HepG2 (cell line): ENCODE measurements at regions not wholly inside any gene's neighbourhood (a gene's known extent, or its start where the extent isn't known, plus 50 kb on each side); places are given as distances from the start of the nearest gene placed in this dataset.

Source experiments
- ATAC-seq: fragments of 200-7000 bp; cut with Tn5 transposase; 3 replicates; pipeline ENCODE4 v1.9.1; 2020; ENCODE audit warnings: mild to moderate bottlenecking, moderate library complexity
- BruUV-seq: library from RNA; stranded (reverse); fragments of 400-500 nt; replicated peaks from 2 replicates; lab custom pipeline; 2021; lab: Mats Ljungman, UMichigan
- CTCF ChIA-PET: fragments of 300-600 bp; formaldehyde crosslinking; extraction: SDS; loops from one replicate; lab custom pipeline; 2021; ENCODE audit warnings: low total read pairs, inconsistent platforms, low intra/inter-chr PET ratio; lab: Yijun Ruan, JAX
- POLR2A ChIA-PET: fragments of 350-600 bp; sonication (Branson Sonifier 250); formaldehyde crosslinking; loops from one replicate; lab custom pipeline; 2020; ENCODE audit warnings: antibody characterized with exemption, inconsistent platforms; lab: Yijun Ruan, JAX
- DNase-seq: peaks from one replicate; pipeline ENCODE4 v3.0.0-alpha.2; 2015; ENCODE audit warnings: low spot score
- FAIRE-seq: peaks from 3 replicates; lab custom pipeline; 2011; peaks lifted over from hg19 to GRCh38; lab: Jason Lieb, UNC
- H2AFZ ChIP-seq: one replicate; pipeline ENCODE4 v1.6.1; 2011; ENCODE audit warnings: low read length, inconsistent platforms
- H3K27ac ChIP-seq: fragments of 300-600 bp; 3 replicates; pipeline ENCODE4 v1.8.0; 2011; ENCODE audit warnings: mixed run types, mild to moderate bottlenecking, mixed read lengths, low read length, inconsistent platforms; ENCODE audit not compliant: insufficient read depth; ENCODE audit errors: extremely low read length
- H3K27me3 ChIP-seq, 2 experiments: fragments of 200-600 bp in 1 of 2; 2 replicates in 1 of 2; 3 replicates in 1 of 2; pipeline versions ENCODE4 v1.6.0 to v1.8.0; 2011; ENCODE audit warnings: low read length in 2 of 2, mild to moderate bottlenecking in 2 of 2, moderate library complexity in 2 of 2, inconsistent platforms in 1 of 2; ENCODE audit not compliant: insufficient read depth in 2 of 2, control insufficient read depth in 1 of 2
- H3K36me3 ChIP-seq, 2 experiments: fragments of 200-600 bp in 1 of 2; replicated peaks in 1 of 2; 2 replicates in 1 of 2; 3 replicates in 1 of 2; pipeline versions ENCODE4 v1.5.1 to v1.8.0; 2011; ENCODE audit warnings: low read length in 2 of 2, inconsistent platforms in 1 of 2; ENCODE audit not compliant: insufficient read depth in 2 of 2, control insufficient read depth in 1 of 2
- H3K4me1 ChIP-seq: 2 replicates; pipeline ENCODE4 v1.5.1; 2012; ENCODE audit warnings: low read length, inconsistent platforms; ENCODE audit not compliant: insufficient read depth
- H3K4me2 ChIP-seq: 2 replicates; pipeline ENCODE4 v1.6.0; 2011; ENCODE audit warnings: low read depth, low read length, inconsistent platforms
- H3K4me3 ChIP-seq, 3 experiments: fragments of 200-600 bp in 1 of 3; sonication (generic), shearing (Covaris generic) in 1 of 3; replicated peaks in 1 of 3; 2 replicates each; pipeline ENCODE4 v1.5.1; 2011 to 2016; ENCODE audit warnings: low read length in 3 of 3, inconsistent platforms in 2 of 3, low read depth in 2 of 3, mild to moderate bottlenecking in 2 of 3, control low read depth in 1 of 3, mixed read lengths in 1 of 3; ENCODE audit not compliant: insufficient read depth in 1 of 3
- H3K79me2 ChIP-seq: one replicate; pipeline ENCODE4 v1.6.1; 2011; ENCODE audit warnings: low read length, inconsistent platforms; ENCODE audit not compliant: insufficient read depth
- H3K9ac ChIP-seq: 2 replicates; pipeline ENCODE4 v1.6.0; 2011; ENCODE audit warnings: mild to moderate bottlenecking, low read depth, low read length, inconsistent platforms; ENCODE audit not compliant: insufficient read depth
- H3K9me3 ChIP-seq: 2 replicates; pipeline ENCODE4 v1.5.1; 2012; ENCODE audit warnings: mild to moderate bottlenecking, low read length
- H4K20me1 ChIP-seq: 2 replicates; pipeline ENCODE4 v1.6.0; 2011; ENCODE audit warnings: inconsistent platforms, mild to moderate bottlenecking, low read length, moderate library complexity; ENCODE audit not compliant: insufficient read depth
- ARNTL ChIP-seq: sonication (generic); formaldehyde crosslinking; IDR thresholded peaks from 2 replicates; pipeline ENCODE4 v1.4.0; 2020; ENCODE audit warnings: mild to moderate bottlenecking, missing genetic modification reagents
- NFE2L1 ChIP-seq: sonication (generic); formaldehyde crosslinking; IDR thresholded peaks from 2 replicates; pipeline ENCODE4 v1.4.0; 2020; ENCODE audit warnings: missing genetic modification reagents, mild to moderate bottlenecking, borderline replicate concordance
- PRDM10 ChIP-seq: sonication (generic); formaldehyde crosslinking; IDR thresholded peaks from 2 replicates; pipeline ENCODE4 v1.4.0; 2020; ENCODE audit warnings: low read depth, missing genetic modification reagents
- SNAPC4 ChIP-seq: sonication (generic); formaldehyde crosslinking; IDR thresholded peaks from 2 replicates; pipeline ENCODE4 v1.4.0; 2020; ENCODE audit warnings: mild to moderate bottlenecking, missing genetic modification reagents
- ZBTB37 ChIP-seq: sonication (generic); formaldehyde crosslinking; IDR thresholded peaks from 2 replicates; pipeline ENCODE4 v1.4.0; 2020; ENCODE audit warnings: mild to moderate bottlenecking, missing genetic modification reagents
- ZBTB42 ChIP-seq: sonication (generic); formaldehyde crosslinking; IDR thresholded peaks from 2 replicates; pipeline ENCODE4 v1.5.0; 2020; ENCODE audit warnings: mild to moderate bottlenecking, missing genetic modification reagents
- ZNF253 ChIP-seq: sonication (generic); formaldehyde crosslinking; IDR thresholded peaks from 2 replicates; pipeline ENCODE4 v1.8.0; 2022; ENCODE audit warnings: mild to moderate bottlenecking, missing genetic modification reagents, borderline replicate concordance
- ZXDC ChIP-seq: sonication (generic); formaldehyde crosslinking; IDR thresholded peaks from 2 replicates; pipeline ENCODE4 v1.5.0; 2020; ENCODE audit warnings: mild to moderate bottlenecking, missing genetic modification reagents
- WGBS: methylation state at CpG from one replicate; pipeline ENCODE4 v1.1.6; 2017; ENCODE audit warnings: low lambda C conversion rate; 5-methylcytosine and 5-hydroxymethylcytosine counted together
- in situ Hi-C: cut with HindIII; loops from 2 replicates; pipeline ENCODE4 v1.10.0; 2017; ENCODE audit warnings: low pct_unique_long_range_greater_than_20kb; ENCODE audit not compliant: extremely low pct_ligation_motif_present
- intact Hi-C: fragments of 100-400 bp; cut with micrococcal nuclease; formaldehyde crosslinking; loops from one replicate; pipeline ENCODE4 v1.10.0; 2022; ENCODE audit not compliant: unreplicated experiment

GRCh38 chr18:43847164-43848091 is 570.1 kb upstream of the SYT4 start:
- Histone ChIP-seq H3K79me2 (no peaks in the 10 kb centered on the region), H3K36me3 (no peaks in the 10 kb centered on the region), H3K9ac (no peak overlapping the region), H3K4me1 (no peaks in the 10 kb centered on the region), H2AFZ (no peak overlapping the region), H3K4me3 (no peak overlapping the region), H3K9me3 (peaks cover 75% of the 10 kb centered on the region), H4K20me1 (no peaks in the 10 kb centered on the region), H3K4me2 (no peak overlapping the region), H3K27me3 (no peaks in the 10 kb centered on the region), H3K27ac (no peak overlapping the region)
- intact Hi-C loops (no loop called here), in situ Hi-C loops (no loop called here)
- BruUV-seq, result no TSS peak
- POLR2A ChIA-PET, result no interaction called here
- 37% methylated on average over 8 of the region's 8 CpGs for WGBS
- ATAC-seq, result no peak
- CTCF ChIA-PET, result no interaction called here
- FAIRE-seq, result no peak
- DNase-seq, result no peak
- TF ChIP-seq ZBTB37 (no peak), SNAPC4 (CRISPR knock-in tag) (no peak), PRDM10 (no peak), ARNTL (CRISPR knock-in tag) (no peak), ZBTB42 (CRISPR knock-in tag) (no peak), ZNF253 (CRISPR knock-in tag) (no peak), ZXDC (no peak), NFE2L1 (CRISPR knock-in tag) (no peak)
